A549 (cell line): ENCODE measurements at regions not wholly inside any gene's neighbourhood (a gene's known extent, or its start where the extent isn't known, plus 50 kb on each side); places are given as distances from the start of the nearest gene placed in this dataset.
A peak's percentile ranks its signal among the peaks of the same experiment; 100 is the strongest.

ENCODE experiments used
- ATAC-seq, 2 experiments: fragments of 200-7000 bp in 1 of 2; fragments of >200 bp in 1 of 2; cut with Nextera tagmentation in 1 of 2; cut with Tn5 transposase in 1 of 2; 3 replicates each; pipeline versions ENCODE4 v1.8.0 to v1.9.1; 2018 to 2020; ENCODE audit warnings: mild to moderate bottlenecking in 1 of 2, moderate library complexity in 1 of 2
- CTCF ChIA-PET: fragments of 300-600 bp; sonication (Branson Sonifier 250); formaldehyde crosslinking; extraction: SDS; loops from one replicate; lab custom pipeline; 2021; ENCODE audit warnings: antibody characterized with exemption, inconsistent platforms; lab: Yijun Ruan, JAX
- POLR2A ChIA-PET: fragments of 350-600 bp; formaldehyde crosslinking; extraction: SDS; loops from one replicate; lab custom pipeline; 2021; ENCODE audit warnings: antibody characterized with exemption, inconsistent platforms; lab: Yijun Ruan, JAX
- DNase-seq, 2 experiments: peaks; one replicate each; pipeline versions ENCODE4 v3.0.0 to v3.0.0-alpha.2; 2011 to 2016; ENCODE audit warnings: low read depth in 1 of 2, low spot score in 1 of 2
- FAIRE-seq: peaks from 2 replicates; lab custom pipeline; 2011; peaks lifted over from hg19 to GRCh38; lab: Jason Lieb, UNC
- H3K27ac ChIP-seq, 2 experiments: fragments of >200 bp; sonication (Bioruptor Twin); formaldehyde crosslinking; 3 replicates each; pipeline ENCODE4 v1.5.1; 2016 to 2017
- H3K4me1 ChIP-seq: fragments of >200 bp; sonication (Bioruptor Twin); formaldehyde crosslinking; 3 replicates; pipeline ENCODE4 v1.6.1; 2016
- H3K4me2 ChIP-seq: fragments of >200 bp; sonication (Bioruptor Twin); formaldehyde crosslinking; 3 replicates; pipeline ENCODE4 v1.6.1; 2016
- H3K4me3 ChIP-seq: fragments of >200 bp; sonication (Bioruptor Twin); formaldehyde crosslinking; 3 replicates; pipeline ENCODE4 v1.5.1; 2016
- H3K9me3 ChIP-seq: fragments of >200 bp; sonication (Bioruptor Twin); formaldehyde crosslinking; 3 replicates; pipeline ENCODE4 v1.6.1; 2016
- CBX2 ChIP-seq: fragments of 200-600 bp; sonication (generic); IDR thresholded peaks from 2 replicates; pipeline ENCODE4 v1.6.1; 2016; ENCODE audit warnings: low read depth, mild to moderate bottlenecking, borderline replicate concordance
- CHD2 ChIP-seq: fragments of 150-350 bp; IDR thresholded peaks from 2 replicates; pipeline ENCODE4 v1.6.1; 2014; ENCODE audit warnings: low read length; ENCODE audit not compliant: partially characterized antibody
- EHF ChIP-seq: fragments of 250-450 bp; sonication (Bioruptor Pico); IDR thresholded peaks from 2 replicates; pipeline ENCODE4 v1.5.0; 2020; ENCODE audit warnings: mild to moderate bottlenecking
- ESRRA ChIP-seq: fragments of 150-350 bp; IDR thresholded peaks from 2 replicates; pipeline ENCODE4 v1.6.1; 2014; ENCODE audit warnings: mild to moderate bottlenecking, low read length, borderline replicate concordance
- FOSL2 ChIP-seq, 2 experiments: fragments of 450-650 bp in 1 of 2; fragments of >200 bp in 1 of 2; sonication (Bioruptor Twin) in 1 of 2; formaldehyde crosslinking; IDR thresholded peaks; 2 replicates each; pipeline versions ENCODE4 v1.5.0 to v1.6.1; 2016 to 2020; ENCODE audit warnings: mild to moderate bottlenecking in 1 of 2, moderate library complexity in 1 of 2
- GATA3 ChIP-seq: IDR thresholded peaks from 2 replicates; pipeline ENCODE4 v1.6.1; 2012; ENCODE audit warnings: borderline replicate concordance
- HDAC2 ChIP-seq: fragments of 200-600 bp; sonication (generic); IDR thresholded peaks from 2 replicates; pipeline ENCODE4 v1.6.1; 2016
- KDM5A ChIP-seq: fragments of 200-600 bp; sonication (generic); IDR thresholded peaks from 2 replicates; pipeline ENCODE4 v1.6.1; 2016; ENCODE audit warnings: antibody characterized with exemption, mild to moderate bottlenecking
- MAFK ChIP-seq: fragments of 450-650 bp; IDR thresholded peaks from 2 replicates; pipeline ENCODE4 v1.6.1; 2014; ENCODE audit not compliant: partially characterized antibody
- MYC ChIP-seq: IDR thresholded peaks from 2 replicates; pipeline ENCODE4 v1.6.1; 2012; ENCODE audit warnings: mild to moderate bottlenecking, inconsistent platforms, low read length, improper control_type of control experiment, borderline replicate concordance
- NFE2L2 ChIP-seq: fragments of 150-350 bp; conservative IDR thresholded peaks from 2 replicates; pipeline ENCODE4 v1.6.1; 2014; ENCODE audit warnings: low read length
- POLR2A ChIP-seq: IDR thresholded peaks from 2 replicates; pipeline ENCODE4 v1.6.1; 2012; ENCODE audit warnings: mild to moderate bottlenecking, low read length
- POLR2AphosphoS2 ChIP-seq: conservative IDR thresholded peaks from 2 replicates; pipeline ENCODE4 v1.6.1; 2012; ENCODE audit warnings: low read length, improper control_type of control experiment, inconsistent platforms
- RARB ChIP-seq: fragments of 250-450 bp; sonication (Bioruptor Pico); IDR thresholded peaks from 2 replicates; pipeline ENCODE4 v1.8.0; 2021; ENCODE audit warnings: mild to moderate bottlenecking, moderate library complexity
- RCOR1 ChIP-seq: fragments of 150-350 bp; IDR thresholded peaks from 2 replicates; pipeline ENCODE4 v1.6.1; 2014; ENCODE audit warnings: antibody characterized with exemption, low read length, low read depth
- RFX5 ChIP-seq: fragments of 450-650 bp; IDR thresholded peaks from 2 replicates; pipeline ENCODE4 v1.7.1; 2014; ENCODE audit warnings: antibody characterized with exemption, mild to moderate bottlenecking, moderate library complexity
- TFCP2L1 ChIP-seq: fragments of 250-450 bp; sonication (Bioruptor Pico); IDR thresholded peaks from 2 replicates; pipeline ENCODE4 v1.5.0; 2021; ENCODE audit warnings: mild to moderate bottlenecking
- ZC3H11A ChIP-seq: fragments of 450-650 bp; IDR thresholded peaks from 2 replicates; pipeline ENCODE4 v1.6.1; 2014; ENCODE audit warnings: antibody characterized with exemption, mild to moderate bottlenecking
- ZFP36 ChIP-seq: fragments of 450-650 bp; IDR thresholded peaks from 2 replicates; pipeline ENCODE4 v1.6.1; 2014; ENCODE audit warnings: borderline replicate concordance; ENCODE audit not compliant: partially characterized antibody
- ZNF302 ChIP-seq: fragments of 250-450 bp; sonication (Bioruptor Pico); IDR thresholded peaks from 2 replicates; pipeline ENCODE4 v1.9.0; 2021; ENCODE audit warnings: inconsistent platforms, mild to moderate bottlenecking, moderate library complexity
- WGBS: methylation state at CpG from one replicate; pipeline ENCODE4 v1.1.6; 2017; ENCODE audit errors: missing lambda C conversion rate; 5-methylcytosine and 5-hydroxymethylcytosine counted together
- TF ChIP-seq, protein P1 (sequence below): fragments of >200 bp; sonication (Bioruptor Twin); formaldehyde crosslinking; IDR thresholded peaks from 3 replicates; pipeline ENCODE4 v1.6.1; 2016
- TF ChIP-seq, protein P2 (sequence below): IDR thresholded peaks from 2 replicates; pipeline ENCODE4 v1.6.1; 2012; ENCODE audit warnings: low read depth, borderline replicate concordance
- TF ChIP-seq, protein P3 (sequence below): fragments of >200 bp; sonication (Bioruptor Twin); formaldehyde crosslinking; IDR thresholded peaks from 3 replicates; pipeline ENCODE4 v1.5.1; 2016
- TF ChIP-seq, protein P4 (sequence below): fragments of >200 bp; sonication (Bioruptor Twin); formaldehyde crosslinking; IDR thresholded peaks from 2 replicates; pipeline ENCODE4 v1.6.1; 2016
- TF ChIP-seq, protein P5 (sequence below): fragments of 200-600 bp; sonication (generic); IDR thresholded peaks from 2 replicates; pipeline ENCODE4 v1.6.1; 2016; ENCODE audit warnings: antibody characterized with exemption, mild to moderate bottlenecking, moderate library complexity

DNA sequence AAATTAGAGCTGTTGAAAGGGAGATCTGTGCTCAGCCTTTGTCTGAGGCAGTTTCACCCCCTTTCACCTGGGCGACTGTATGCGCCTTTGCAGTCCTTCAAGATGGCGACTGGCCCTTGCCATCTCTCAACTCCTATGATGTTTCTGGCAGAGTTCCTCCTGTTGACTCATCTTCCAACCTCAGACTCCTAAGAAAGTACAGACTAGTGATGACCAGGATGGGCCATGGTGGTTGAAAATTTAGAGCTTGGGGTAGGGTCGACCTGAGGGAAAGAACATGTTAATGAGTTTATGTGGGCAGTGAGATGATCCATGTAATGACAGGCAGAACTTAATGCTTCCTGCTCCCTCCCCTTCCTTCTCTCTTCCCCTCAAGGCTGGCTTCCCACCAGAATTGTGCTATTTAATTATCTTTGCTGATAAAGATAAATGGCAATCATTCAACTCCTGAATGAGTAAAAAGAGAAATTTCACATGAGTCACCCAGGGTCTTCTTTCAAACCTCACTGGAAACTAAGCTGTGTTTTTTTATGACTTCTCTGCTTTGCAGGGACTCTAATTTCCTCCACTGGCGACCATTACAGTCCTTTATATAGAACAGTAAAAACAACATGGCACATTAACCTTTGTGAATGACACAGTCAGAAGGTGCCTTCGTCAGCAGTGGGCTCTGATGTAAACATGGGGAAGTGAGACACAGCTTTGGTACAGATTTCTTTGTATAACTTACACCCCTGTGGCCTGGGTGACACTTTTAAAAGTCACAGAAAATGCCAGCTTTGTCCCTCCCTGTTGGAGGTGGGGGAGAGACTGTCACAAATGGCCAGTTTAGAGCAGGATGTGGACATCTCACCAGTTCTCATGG is 103.5 kb downstream of the SCP2D1 start:
- 38% methylated on average over 6 of the region's 6 CpGs for WGBS
- CTCF ChIA-PET: interaction anchor here (0.8 kb wide), 1 partner anchor 12 kb away, joined by 3 read pairs; no protein-coding TSS in a partner anchor
- Histone ChIP-seq H3K27ac (no peak overlapping the region), H3K4me1 (no peaks in the 10 kb centered on the region), H3K9me3 (no peaks in the 10 kb centered on the region), H3K4me3 (no peak overlapping the region), H3K4me2 (no peak overlapping the region)
- TF ChIP-seq RFX5: no peak
- no peak for TF ChIP-seq POLR2AphosphoS2
- no peak for TF ChIP-seq EHF (CRISPR knock-in tag)
- TF ChIP-seq, protein P1, sequence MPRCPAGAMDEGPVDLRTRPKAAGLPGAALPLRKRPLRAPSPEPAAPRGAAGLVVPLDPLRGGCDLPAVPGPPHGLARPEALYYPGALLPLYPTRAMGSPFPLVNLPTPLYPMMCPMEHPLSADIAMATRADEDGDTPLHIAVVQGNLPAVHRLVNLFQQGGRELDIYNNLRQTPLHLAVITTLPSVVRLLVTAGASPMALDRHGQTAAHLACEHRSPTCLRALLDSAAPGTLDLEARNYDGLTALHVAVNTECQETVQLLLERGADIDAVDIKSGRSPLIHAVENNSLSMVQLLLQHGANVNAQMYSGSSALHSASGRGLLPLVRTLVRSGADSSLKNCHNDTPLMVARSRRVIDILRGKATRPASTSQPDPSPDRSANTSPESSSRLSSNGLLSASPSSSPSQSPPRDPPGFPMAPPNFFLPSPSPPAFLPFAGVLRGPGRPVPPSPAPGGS: no peak
- TF ChIP-seq CBX2: no peak
- no peak for TF ChIP-seq ESRRA
- TF ChIP-seq RCOR1: no peak
- TF ChIP-seq ZFP36: no peak
- TF ChIP-seq HDAC2: no peak
- TF ChIP-seq, protein P2, sequence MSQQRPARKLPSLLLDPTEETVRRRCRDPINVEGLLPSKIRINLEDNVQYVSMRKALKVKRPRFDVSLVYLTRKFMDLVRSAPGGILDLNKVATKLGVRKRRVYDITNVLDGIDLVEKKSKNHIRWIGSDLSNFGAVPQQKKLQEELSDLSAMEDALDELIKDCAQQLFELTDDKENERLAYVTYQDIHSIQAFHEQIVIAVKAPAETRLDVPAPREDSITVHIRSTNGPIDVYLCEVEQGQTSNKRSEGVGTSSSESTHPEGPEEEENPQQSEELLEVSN: no peak
- no peak for TF ChIP-seq POLR2A
- TF ChIP-seq GATA3: no peak
- TF ChIP-seq ZC3H11A: no peak
- TF ChIP-seq MYC: no peak
- TF ChIP-seq NFE2L2: no peak
- FAIRE-seq (no peak), DNase-seq (no peak), ATAC-seq (no peak)
- POLR2A ChIA-PET: no interaction called here

DNA sequence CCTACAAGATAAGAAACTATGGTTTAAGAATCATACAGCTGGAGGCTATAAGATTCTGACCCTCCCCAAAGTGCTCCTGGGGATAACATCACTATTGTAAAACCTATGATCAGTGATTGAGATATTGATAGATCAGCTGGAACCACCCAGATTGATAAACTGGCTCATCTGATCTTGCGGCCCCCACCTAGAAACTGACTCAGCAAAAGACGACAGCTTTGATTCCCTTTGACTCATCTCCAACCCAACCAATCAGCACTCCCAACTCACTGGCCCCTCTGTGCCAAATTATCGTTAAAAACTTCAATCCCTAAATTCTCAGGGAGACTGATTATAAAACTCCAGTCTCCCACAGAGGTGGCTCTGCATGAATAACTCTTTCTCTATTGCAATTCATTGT is 106.4 kb downstream of the SCP2D1 start:
- H3K9me3 ChIP-seq: no peaks in the 10 kb centered on the region
- TF ChIP-seq KDM5A (no peak), MAFK (peak; percentile 40), FOSL2 (IDR thresholded peaks at IDR 0.05) (no peak), FOSL2 (CRISPR knock-in tag; IDR thresholded peaks at IDR 0.05) (no peak), POLR2AphosphoS2 (no peak)
- TF ChIP-seq, protein P3, sequence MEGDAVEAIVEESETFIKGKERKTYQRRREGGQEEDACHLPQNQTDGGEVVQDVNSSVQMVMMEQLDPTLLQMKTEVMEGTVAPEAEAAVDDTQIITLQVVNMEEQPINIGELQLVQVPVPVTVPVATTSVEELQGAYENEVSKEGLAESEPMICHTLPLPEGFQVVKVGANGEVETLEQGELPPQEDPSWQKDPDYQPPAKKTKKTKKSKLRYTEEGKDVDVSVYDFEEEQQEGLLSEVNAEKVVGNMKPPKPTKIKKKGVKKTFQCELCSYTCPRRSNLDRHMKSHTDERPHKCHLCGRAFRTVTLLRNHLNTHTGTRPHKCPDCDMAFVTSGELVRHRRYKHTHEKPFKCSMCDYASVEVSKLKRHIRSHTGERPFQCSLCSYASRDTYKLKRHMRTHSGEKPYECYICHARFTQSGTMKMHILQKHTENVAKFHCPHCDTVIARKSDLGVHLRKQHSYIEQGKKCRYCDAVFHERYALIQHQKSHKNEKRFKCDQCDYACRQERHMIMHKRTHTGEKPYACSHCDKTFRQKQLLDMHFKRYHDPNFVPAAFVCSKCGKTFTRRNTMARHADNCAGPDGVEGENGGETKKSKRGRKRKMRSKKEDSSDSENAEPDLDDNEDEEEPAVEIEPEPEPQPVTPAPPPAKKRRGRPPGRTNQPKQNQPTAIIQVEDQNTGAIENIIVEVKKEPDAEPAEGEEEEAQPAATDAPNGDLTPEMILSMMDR: no peak
- ChIA-PET POLR2A (no interaction called here), CTCF (no interaction called here)
- no peak overlapping the region for H3K4me2 ChIP-seq
- ATAC-seq (no peak), DNase-seq (no peak), FAIRE-seq (no peak)
- no peaks in the 10 kb centered on the region for H3K4me1 ChIP-seq
- H3K4me3 ChIP-seq: no peak overlapping the region
- WGBS: 45% methylated on average over 3 of the region's 3 CpGs
- H3K27ac ChIP-seq: no peak overlapping the region

DNA sequence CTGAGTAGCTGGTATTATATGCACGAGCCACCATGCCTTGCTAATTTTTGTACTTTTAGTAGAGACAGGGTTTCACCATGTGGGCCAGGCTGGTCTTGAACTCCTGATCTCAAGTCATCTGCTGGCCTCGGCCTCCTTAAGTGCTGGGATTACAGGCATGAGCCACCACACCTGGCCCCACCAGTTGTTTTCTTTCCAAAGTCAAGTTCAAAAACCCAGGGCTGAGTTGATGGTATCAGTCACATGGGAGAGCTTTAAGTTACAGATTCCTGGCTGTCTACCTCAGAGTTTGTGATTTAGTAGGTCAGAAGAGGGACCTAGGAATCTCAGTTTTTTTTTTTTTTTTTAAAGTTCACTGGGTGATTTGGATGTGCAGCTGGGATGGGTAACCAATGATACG is 107.7 kb downstream of the SCP2D1 start:
- ChIA-PET CTCF (interaction anchor here (1.1 kb wide), 1 partner anchor 16 kb away, joined by 5 read pairs; no protein-coding TSS in a partner anchor), POLR2A (no interaction called here)
- H3K4me2 ChIP-seq: no peak overlapping the region
- no peak overlapping the region for H3K4me3 ChIP-seq
- H3K9me3 ChIP-seq: no peaks in the 10 kb centered on the region
- 23% methylated on average over 3 of the region's 3 CpGs for WGBS
- FAIRE-seq (no peak), ATAC-seq (no peak), DNase-seq (no peak)
- TF ChIP-seq TFCP2L1 (CRISPR knock-in tag): no peak
- no peak for TF ChIP-seq CHD2
- TF ChIP-seq ZNF302 (CRISPR knock-in tag): no peak
- TF ChIP-seq, protein P4, sequence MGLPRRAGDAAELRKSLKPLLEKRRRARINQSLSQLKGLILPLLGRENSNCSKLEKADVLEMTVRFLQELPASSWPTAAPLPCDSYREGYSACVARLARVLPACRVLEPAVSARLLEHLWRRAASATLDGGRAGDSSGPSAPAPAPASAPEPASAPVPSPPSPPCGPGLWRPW: no peak
- TF ChIP-seq RARB (CRISPR knock-in tag): no peak
- TF ChIP-seq, protein P5, sequence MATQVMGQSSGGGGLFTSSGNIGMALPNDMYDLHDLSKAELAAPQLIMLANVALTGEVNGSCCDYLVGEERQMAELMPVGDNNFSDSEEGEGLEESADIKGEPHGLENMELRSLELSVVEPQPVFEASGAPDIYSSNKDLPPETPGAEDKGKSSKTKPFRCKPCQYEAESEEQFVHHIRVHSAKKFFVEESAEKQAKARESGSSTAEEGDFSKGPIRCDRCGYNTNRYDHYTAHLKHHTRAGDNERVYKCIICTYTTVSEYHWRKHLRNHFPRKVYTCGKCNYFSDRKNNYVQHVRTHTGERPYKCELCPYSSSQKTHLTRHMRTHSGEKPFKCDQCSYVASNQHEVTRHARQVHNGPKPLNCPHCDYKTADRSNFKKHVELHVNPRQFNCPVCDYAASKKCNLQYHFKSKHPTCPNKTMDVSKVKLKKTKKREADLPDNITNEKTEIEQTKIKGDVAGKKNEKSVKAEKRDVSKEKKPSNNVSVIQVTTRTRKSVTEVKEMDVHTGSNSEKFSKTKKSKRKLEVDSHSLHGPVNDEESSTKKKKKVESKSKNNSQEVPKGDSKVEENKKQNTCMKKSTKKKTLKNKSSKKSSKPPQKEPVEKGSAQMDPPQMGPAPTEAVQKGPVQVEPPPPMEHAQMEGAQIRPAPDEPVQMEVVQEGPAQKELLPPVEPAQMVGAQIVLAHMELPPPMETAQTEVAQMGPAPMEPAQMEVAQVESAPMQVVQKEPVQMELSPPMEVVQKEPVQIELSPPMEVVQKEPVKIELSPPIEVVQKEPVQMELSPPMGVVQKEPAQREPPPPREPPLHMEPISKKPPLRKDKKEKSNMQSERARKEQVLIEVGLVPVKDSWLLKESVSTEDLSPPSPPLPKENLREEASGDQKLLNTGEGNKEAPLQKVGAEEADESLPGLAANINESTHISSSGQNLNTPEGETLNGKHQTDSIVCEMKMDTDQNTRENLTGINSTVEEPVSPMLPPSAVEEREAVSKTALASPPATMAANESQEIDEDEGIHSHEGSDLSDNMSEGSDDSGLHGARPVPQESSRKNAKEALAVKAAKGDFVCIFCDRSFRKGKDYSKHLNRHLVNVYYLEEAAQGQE: no peak
- TF ChIP-seq MYC: no peak
- no peak for TF ChIP-seq HDAC2
- no peaks in the 10 kb centered on the region for H3K4me1 ChIP-seq
- H3K27ac ChIP-seq: no peak overlapping the region
